ENCODE measurements at regions not wholly inside any gene's neighbourhood (a gene's known extent, or its start where the extent isn't known, plus 50 kb on each side); places are given as distances from the start of the nearest gene placed in this dataset.

- DNase-seq: no peak
These were observed 195.2 kb upstream of the JUN start for GRCh38 chr1:58979086-58979485.

DNA sequence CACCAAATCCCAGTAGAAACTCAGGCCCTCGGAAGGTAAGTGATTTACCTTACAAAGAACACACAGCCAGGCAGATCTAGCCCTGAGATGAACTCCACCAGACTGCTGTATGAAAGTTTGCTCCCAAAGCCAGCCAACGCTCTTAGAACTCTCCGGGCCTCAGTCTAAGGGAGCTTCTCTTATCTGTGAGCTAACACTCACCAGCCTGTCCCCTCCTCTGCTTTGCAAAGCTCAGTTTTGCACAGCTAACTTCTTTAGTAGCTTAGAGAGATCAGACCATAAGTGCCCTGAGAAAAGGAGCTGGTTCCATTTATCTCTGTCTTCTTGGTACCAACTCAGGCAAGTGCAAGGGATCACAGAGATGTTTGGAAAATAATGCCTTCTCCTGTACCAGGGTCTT is 195.8 kb upstream of the JUN start:
- DNase-seq: no peak

- no peak for DNase-seq
These were observed 197.5 kb upstream of the JUN start for GRCh38 chr1:58981392-58981791.

DNA sequence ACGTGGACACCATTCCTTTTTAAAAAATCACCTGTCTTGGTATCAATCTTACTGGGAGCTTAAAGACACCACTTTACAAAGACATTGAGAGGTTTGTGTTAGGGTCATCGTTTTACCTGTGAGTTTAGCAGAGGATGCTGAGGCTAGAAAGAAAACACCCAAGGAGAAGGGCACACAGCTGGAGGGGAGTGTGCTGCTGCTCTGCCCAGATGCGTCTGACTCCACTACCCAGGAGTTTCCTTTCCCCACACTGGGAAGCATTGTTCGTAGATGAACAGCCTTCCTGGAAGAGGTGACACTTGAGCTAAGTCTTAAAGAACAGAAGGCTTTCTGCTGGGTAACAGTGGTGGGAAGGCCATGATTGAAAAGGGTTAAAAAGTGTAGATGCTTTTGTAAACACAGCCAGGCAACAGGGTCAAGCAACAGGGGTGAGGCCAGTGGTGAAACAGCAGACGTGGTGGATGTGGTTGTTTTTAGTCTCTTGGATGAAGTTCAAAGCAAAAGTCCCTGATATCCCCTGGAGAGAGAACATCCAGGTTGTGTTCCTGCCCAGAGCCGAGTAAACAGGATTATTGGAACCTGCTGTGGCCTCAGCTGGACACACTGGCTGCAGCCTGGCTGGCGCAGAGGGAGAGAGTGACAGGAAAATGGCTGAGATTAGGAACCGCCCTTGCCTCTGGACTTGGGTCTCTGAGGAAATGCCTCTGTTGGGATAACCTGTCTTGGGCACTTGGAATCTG is 198.6 kb upstream of the JUN start:
- DNase-seq: no peak

DNA sequence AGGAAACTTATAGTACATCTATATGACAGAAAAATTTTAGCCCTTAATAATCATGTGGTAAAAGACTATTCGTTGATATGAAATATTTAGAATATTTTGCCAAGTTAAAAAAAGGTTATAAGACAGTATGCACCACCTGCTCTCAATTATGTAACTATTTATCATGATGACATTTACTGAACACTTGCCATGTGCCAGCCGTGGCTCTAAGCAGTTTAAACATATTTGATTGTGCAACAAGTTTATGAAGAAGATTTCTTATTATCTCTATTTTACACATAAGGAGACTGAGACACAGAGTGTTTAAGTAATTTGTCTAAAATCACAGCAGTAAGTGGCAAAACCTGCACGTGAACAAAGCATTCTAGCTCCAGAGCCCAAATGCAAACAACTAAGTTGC is 199.3 kb upstream of the JUN start:
- DNase-seq: no peak

- DNase-seq: no peak
These were observed 199.9 kb upstream of the JUN start for GRCh38 chr1:58983633-58984245.

- no peak for DNase-seq
These were observed 203.3 kb upstream of the JUN start for GRCh38 chr1:58986996-58987767.

- no peak for DNase-seq
These were observed 204.9 kb upstream of the JUN start for GRCh38 chr1:58988752-58989151.

DNA sequence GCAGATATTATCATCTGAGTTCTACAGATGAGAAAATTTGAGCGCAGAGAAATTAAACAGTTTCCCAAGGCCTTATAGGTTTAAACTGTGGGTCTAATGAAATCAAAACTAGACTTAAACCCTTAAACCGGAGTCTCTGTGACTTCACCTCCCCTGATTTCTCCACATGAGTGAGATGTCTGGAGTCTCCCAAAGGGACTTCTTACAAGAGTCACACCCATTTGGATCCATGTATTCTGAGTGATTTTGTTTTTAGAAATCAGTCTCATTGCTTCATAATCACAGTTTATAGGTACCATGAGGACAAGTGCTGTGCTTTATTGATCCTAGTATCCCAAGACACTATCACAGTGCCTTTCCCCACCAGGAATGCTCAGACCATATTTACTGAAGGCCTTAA is 206.0 kb upstream of the JUN start:
- no peak for DNase-seq

GRCh38 chr1:58991305-58991704 is 207.5 kb upstream of the JUN start:
- no peak for DNase-seq

DNA sequence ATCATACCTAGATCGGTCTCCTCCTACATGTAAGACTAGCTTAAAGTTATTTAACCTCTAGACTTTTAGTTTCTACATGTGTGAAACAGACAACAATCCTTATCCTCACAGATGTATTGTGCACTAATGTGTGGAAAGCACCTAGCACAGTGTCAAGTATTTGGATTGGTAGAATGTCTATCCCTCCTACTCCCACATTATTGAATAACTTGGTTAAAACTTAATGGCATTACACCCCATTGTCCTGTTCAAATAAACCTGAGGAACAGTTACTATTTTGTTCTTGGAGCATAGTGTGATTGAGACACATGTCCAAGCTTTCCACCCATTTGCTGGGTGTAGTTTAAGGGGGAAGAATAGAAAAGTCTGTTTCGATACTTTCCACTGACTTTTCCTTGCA is 208.8 kb upstream of the JUN start:
- DNase-seq: no peak

DNA sequence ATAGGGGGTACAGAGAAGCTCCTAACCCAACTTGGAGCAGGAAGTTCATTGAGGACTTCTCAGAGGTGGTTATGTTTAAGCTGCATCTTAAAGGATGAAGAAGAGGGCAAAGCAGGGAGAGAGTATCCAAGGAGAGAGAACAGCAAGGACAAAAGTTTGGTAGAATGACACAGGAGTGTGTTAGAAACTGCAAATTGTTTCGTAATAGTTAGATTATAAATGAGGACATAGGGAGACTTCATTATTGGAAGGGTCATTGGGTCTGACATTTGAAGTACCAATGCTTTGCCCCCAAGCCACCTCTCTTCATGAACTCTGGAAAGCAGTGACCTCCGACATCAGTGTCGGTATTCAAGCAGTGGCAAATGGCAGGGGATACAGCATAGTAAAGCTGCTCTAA is 209.6 kb upstream of the JUN start:
- DNase-seq: no peak

GRCh38 chr1:58994664-58995063 is 210.8 kb upstream of the JUN start:
- DNase-seq: no peak

DNA sequence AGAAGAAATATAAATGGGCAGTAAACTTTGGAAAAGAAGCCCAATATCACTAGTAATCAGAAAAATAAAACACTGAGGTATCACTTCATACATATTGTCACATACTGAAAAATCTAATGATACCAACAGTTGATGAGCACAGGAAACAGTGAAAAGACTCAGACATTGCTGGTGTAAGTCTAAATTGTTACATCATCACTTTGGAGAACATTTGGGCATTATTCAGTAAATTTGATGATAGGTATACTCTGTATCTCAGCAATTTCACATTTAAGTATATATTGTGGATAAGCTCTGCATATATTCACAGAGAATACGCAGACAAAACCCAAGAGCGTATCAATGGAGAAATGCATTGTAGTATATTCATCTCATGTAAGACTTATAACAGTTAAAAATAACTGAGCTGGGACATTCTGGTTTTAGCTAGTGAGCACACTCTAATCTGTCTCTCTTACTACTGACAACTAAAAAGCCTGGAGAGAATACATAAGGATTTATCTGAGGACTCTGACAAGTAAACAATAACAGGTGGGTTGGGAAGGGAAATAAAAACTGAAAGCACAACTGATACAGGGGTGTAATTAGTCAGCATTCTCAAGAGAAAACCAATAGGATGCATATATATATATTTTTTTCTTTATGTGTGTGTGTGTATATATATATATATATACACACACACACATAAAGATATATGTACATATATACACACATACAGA is 212.7 kb upstream of the JUN start:
- no peak for DNase-seq

GRCh38 chr1:58997060-58997411 is 213.2 kb upstream of the JUN start:
- DNase-seq: no peak

DNA sequence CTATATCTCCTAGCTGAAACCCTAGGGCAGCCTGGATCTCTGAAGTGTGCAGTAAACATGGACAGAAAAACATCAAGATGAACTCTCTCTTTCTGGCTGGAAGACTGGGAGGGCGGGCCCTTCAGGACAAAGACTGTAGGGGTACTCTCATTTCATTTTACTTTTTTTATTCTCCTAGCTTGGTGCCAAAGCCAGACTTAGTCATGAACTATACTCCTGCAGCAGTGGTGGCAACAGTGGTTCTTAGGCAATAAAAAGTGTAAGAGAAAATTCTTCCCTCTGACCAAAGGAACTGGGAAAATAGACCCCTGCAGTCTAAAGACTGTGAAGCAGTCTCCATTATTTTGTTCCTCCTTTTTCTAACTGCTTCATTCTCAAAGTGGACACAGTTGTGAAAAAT is 213.8 kb upstream of the JUN start:
- DNase-seq: no peak

DNA sequence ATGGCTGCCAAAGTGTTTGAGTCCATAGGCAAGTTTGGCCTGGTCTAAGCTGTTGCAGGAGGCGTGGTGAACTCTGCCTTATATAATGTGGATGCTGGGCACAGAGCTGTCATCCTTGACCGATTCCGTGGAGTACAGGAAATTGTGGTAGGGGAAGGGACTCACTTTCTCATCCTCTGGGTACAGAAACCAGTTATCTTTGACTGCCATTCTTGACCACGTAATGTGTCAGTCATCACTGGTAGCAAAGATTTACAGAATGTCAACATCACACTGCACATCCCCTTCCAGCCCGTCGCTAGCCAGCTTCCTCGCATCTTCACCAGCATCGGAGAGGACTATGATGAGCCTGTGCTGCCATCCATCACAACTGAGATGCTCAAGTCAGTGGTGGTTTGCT is 215.8 kb upstream of the JUN start:
- DNase-seq: no peak

DNA sequence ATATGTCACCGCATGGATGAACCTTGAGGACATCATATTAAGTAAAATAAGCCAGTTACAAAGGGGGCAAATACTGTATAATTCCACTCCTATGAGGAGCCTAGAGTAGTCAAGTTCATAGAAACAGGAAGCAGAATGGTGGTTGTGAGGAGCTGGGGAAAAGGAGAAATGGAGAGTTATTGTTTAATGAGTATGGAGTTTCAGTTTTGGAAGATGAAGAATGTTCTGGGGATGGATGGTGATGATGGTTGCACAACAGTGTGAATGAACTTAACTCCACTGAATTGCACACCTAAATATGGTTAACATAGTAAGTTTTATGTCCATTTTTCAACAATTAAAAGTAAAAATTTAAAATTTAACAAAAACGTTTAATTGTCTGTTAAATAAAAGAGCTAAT is 220.9 kb upstream of the JUN start:
- no peak for DNase-seq

- no peak for DNase-seq
These were observed 221.8 kb upstream of the JUN start for GRCh38 chr1:59005491-59006288.

DNA sequence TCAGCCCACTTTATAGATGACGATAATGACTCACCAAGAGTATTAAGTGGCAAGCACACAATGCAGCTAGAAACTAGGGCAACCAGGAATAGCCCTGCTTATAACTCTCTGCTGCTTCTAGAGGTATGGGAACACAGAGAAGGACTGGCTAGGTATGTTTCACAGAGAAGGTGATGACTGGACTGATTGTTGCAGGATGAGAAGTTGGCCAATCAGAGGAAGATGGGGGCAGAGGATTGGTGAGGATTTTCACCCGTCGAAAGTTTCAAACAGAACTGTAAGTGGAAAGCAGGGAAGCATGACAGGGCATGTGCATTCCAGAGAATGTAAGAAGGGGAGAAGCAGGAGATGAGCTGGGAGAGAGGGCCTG is 222.4 kb upstream of the JUN start:
- DNase-seq: no peak

DNA sequence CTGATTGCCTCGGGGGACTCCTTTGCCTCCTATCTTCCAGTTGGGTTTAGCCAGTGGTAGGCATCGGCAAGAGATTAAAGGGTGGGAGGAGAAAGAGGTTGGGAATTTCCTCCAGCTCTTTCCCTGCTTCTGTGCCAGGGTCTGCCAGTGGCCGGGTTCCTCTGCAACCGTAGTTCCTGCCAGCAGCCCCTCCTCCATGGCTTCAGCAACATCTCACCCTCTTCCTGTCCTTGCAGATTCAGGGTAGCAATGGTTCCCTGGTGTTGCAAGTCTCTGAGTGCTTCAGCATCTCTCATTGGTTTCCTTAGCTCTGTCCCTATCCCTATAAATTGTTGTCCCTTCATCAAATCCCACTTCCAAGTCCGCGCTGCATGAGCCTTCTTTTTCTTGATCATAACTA is 223.1 kb upstream of the JUN start:
- DNase-seq: no peak

DNA sequence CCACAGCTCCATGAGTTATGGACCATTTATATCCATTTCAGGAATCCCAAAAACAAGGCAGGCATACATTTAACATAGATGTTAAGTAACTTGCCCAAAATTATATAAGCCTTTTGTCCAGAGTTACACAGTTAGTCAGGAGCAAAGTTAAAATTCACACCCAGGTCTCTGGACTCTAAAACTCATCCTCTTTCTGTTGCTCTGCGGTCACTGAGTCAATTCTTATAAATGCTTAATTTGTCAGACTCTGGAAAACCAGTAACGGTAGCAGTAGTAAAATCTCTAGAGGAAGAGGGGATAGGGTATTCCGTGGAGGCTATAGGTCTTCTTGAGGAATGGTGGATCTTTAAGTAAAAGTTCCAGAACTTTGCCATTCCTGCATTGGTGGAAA is 223.6 kb upstream of the JUN start:
- DNase-seq: no peak

All from activated CD8-positive, alpha-beta memory T cell treated with anti-CD3 and anti-CD28 coated beads for 24 hours (primary cell).